Midbrain (tissue), 1 donor: ENCODE measurements at regions not wholly inside any gene's neighbourhood (a gene's known extent, or its start where the extent isn't known, plus 50 kb on each side); places are given as distances from the start of the nearest gene placed in this dataset.
A peak's percentile ranks its signal among the peaks of the same experiment; 100 is the strongest.

ENCODE experiments used
- DNase-seq: peaks from one replicate; lab custom pipeline; 2025; lab: John Stamatoyannopoulos, UW

DNA sequence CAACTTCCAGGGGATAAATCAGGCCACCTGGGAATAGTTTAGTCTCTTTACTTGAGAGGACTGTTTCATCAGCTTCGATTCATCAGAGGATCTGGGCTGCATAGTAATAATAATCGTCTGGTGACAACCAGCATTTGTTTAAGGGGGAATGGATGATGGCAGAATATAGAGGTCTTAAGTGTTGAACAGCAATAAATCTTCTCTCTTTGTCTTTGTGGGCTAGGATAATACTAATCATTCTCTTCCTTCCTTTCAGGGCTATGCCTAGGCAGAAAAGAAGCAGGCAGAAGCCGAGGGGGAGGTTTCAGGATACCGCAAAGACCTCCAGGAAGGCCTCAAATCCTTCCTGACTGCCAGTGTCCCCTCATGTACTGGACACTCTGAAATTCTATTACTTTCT lies 150.4 kb upstream of the GAREM1 start:
- DNase-seq: no peak

DNA sequence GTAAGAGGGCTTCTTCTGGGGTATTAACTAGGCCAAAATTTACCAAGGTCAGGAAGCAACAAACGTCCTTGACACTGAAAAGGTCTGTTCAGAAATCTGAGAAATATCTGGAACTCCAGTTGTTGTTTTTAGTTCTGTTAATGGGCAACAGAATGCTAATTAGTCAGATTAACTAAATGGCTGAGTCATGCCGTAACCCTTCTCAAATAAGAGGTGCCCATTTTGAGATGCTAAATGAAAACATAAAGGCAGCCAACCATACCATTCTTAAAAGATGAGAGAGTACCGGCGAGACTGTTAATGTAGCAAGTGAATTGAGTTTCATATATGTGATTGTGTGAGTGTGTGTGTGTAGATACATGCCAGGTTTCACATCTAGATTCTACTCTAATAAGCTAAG lies 147.9 kb upstream of the GAREM1 start:
- no peak for DNase-seq

DNA sequence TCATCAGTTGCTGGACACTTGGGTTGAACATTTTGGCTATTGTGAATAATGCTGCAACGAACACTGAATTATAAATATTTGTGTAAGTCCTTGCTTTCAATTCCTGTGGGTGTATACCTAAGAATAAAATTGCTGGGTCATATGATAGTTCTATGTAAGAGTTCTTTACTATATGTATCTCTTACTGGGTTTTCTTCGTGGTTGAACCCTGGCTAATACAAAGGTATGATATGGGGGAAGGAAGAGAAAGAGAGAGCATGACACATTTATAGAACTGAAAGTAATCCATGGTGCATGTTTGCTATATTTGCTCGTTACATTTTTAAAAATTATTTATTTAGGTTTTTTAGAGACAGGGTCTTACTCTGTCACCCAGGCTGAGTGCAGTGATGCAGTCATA lies 143.1 kb upstream of the GAREM1 start:
- DNase-seq: no peak

DNA sequence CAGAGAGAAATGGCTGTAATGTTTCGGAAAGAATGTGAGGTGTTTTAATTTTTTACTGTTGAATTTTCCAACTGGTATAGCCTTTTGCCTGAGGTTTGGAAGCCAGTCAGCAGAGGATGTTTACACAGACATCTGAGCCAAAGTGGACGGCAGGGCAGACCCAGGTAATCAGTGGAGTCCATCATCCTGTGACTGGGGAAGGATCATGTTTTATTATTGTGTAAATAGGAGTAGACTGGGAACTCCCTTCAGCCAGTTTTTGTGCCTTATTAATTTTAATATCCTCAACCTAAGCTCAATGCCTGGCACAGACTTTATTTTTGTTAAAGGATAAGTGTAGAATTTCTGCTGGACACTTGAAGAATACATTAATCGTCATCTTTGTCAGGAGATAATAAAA lies 142.0 kb upstream of the GAREM1 start:
- DNase-seq: no peak

DNA sequence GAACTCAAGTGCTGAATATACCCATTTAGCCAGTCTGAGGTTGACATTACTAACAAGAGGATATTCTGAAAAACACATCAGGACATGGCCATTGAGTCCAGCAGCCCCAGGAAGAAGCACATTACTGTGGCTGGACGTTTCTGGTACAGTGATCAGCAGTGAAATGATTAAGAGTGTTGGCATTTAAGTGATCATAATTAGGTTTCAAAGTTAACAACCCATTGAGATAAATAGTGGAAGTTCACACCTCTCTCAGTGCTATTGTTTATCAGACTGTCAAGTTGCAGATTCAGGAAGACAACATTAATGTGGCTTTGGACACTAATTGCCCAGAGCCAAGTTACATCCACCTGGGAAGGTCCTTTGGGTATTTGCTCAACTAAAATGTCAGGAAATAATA lies 139.5 kb upstream of the GAREM1 start:
- DNase-seq: no peak

DNA sequence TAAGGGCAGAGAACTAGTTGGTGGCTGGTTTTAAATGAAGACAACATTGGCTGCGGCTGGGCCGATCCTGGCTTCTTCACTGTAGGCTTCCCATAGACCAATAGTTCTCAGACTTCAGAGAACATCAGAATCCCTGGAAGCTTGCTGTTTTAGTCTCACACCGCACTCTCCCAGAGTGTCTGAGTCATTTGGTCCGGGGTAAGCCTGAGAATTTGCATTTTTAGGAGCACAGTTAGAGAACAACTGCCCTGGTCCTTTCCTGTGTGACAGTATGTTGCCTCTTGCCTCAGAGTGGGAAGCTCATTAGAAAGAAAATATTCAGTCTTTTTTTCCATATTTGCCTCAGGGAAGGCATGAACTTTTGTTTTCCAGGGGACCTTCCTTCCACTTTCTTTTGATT lies 137.1 kb upstream of the GAREM1 start:
- DNase-seq: no peak

DNA sequence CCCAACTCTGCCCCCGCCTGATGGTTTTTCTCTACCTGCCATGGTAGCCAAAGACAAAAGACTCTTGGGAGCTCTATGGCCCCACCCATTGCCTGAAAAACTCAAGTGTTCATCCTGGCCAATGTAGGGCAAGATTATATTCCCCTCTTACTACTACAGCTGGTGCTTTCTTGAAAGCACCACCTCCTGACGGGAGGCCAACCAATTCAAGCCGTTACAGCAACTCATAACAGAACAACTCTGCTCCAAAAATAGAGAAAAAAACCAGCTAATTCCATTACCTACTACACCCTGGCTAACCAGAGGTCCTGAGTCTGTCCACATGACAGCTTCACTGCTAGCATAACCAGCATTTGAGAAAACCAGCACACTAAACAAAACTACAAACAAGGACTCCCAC lies 127.5 kb upstream of the GAREM1 start:
- no peak for DNase-seq

DNA sequence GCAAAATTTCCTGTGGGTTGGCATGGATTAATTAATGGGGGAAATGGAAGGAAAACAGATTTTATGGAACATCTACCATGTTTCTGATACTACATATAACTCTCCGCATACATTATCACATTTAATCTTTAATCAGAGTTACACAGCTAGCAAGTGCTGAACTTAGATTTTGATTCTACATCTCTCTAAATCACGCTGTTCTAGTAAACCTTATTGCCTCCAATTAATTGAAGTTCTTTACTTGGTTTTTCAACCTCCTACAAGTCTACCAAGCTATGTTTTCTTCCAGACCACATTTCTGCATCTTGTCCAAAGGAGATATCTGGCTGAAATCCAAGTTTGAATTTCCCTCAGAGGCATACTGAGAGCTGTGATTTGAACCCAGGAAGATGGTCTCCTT lies 125.8 kb upstream of the GAREM1 start:
- no peak for DNase-seq

DNA sequence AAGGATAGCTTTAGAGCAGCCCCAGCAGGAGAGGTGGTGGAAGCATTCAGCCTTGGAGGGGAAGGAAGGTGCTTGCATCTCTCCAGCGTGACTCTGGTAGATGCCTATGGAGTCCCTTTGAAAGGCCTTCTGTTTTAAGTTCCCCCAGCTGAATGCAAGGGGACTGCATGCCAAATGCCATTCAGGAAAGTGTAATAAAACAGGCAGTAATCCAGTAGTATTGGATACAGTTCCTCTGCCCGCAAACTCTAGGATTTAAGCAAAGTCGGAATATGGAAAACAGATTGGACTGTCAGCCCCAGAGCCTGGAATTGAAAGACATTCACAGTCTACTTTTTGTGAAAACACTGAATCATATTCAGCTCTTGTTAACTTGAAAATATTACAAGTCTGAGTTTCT lies 125.2 kb upstream of the GAREM1 start:
- no peak for DNase-seq

DNA sequence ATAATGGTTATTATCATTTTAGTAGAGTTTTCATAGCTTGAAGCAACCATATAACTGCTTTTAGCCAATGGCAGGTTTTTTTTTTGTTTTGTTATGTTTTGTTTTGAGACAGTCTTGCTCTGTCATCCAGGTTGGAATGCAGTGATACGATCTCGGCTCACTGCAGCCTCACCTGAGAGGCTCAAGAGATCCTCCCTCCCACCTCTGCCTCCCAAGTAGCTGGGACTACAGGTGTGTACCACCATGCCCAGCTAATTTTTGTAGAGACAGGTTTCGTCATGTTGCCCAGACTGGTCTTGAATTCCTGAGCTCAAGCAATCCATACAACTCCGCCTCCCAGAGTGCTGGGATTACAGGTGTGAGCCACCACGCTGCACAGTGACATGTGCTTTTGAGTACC lies 117.5 kb upstream of the GAREM1 start:
- no peak for DNase-seq

DNA sequence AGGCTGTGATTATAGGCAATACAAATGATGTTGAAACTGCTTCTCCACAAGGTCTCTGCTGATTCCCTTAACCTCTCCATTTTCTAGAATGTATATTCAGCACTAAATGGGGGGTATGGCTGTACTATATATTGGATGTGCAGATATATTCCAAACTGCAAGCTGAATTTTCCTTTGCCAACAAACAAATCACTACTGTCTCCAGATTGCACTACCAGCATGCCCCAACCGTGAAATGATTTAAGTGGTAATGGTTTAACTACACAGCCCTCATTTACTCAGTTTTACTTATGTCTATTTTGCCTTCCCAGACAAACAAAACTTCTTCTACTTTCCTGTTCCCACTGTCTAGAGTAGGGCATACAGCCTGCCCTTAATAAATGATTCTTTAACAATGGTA lies 112.7 kb upstream of the GAREM1 start:
- DNase-seq: no peak

DNA sequence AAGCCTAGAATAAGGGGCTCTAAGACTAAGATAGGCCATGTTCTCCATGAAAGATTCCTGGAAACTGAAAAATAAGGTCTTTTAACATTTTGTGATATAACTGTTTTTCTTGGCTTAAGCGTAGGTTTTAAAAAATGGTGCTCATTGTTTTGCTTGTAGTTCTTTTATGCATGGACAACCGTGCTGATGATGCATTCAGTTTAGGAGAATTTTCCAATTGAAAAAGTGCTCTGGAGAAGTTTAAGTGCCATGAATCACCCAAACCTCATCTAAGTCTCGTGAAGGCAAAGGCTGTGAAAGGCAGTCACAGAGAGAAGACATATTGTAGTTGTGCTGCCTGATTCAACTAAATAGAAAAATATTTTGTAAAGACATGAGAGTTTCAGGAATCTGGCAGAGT lies 111.8 kb upstream of the GAREM1 start:
- DNase-seq: no peak

DNA sequence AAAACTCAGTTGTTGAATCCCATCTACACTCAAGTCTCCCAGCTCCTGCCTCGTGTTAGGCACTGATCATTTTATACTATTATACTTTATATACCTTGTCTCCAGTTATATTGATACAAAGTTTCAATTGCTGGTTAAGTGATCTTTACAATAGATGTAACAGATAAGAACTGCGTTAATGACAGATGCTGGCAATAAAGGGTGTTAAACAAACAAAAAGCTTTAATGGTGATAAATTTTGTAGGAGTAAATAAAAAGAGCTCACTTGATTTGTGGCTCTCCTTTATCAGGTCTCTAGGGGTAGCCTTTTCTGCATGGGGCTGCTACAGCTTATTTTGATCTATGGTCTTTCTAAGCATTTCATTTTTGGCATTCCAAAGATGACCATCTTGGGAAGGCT lies 106.9 kb upstream of the GAREM1 start:
- no peak for DNase-seq

DNA sequence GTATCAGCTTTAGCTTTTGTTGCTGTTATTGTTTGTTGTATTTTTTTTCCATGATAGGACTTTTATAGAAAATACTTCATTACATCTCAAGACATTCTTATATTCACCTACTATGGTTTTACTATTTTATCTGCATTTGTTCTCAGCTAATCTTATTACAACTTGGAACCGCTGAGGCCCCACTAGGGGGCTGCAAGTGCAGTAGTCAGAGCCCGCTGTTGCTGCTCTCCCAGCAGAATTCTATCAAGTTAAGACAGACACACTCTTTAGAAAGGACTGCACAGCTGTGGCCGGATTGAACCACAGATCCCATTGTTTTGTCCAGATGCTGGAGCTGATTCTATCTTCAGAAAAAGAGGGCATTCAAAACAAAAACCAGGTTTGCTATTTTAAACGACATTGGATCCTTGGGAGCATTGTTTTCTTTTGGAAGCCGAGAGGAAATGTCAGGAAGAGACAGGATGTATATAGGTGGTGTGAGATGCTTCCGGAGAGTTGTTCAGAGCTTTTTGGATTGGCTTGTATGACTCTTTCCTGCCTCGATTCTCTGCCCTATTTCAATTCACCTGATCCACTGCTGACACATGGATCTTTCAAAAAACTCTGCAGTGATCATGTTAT lies 105.7 kb upstream of the GAREM1 start:
- peak; percentile 65 for DNase-seq

DNA sequence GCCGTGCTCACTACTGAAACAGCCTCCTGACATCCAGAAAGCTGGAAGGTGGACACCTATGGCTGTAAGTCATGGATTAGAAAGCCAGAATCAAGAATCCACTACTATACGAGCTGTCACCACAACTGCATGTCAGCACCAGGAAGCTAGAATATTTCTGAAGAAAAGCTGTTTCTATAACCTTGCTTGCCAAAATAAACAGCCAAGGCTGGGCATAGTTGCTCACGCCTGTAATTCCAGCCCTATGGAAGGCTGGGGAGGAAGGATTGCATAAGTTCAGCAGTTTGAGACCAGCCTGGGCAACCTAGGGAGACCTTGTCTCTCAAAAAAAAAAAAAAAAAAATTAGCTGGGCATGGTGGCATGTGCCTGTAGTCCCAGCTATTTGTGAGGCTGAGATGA lies 96.3 kb upstream of the GAREM1 start:
- no peak for DNase-seq

DNA sequence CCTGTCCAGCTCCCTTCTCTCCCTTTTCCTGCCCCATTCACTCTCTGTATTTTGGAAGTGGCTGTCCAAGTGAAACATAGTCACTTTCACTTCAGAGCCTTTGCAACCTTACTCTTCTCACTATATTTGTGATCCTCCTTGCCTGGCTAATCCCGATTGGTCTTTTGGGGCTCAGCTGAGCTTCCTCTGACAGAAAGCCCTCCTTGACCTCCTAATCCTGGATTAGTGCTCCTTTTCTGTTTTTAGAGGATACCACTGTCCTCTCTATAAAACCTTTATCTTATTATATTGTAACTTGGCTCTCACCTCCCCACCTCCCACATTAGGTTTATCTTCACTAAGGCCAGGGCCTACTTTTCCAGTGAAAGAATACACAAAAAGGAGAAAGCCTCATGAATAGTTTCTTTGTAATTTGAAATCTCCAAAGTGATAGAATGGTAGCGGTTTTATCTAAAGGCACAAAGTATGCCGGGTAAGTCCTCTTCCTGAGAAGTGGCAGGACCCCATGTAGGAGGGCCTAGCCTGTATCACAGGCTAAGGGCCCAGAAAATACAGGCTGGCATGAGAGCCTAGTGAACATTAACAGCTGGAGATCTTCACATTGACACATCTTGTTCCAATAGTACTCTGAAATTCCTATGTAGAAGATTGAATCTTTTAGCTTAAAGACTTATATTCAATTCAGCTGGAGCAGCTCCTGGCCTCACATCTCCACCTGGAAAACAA lies 83.1 kb upstream of the GAREM1 start:
- no peak for DNase-seq

DNA sequence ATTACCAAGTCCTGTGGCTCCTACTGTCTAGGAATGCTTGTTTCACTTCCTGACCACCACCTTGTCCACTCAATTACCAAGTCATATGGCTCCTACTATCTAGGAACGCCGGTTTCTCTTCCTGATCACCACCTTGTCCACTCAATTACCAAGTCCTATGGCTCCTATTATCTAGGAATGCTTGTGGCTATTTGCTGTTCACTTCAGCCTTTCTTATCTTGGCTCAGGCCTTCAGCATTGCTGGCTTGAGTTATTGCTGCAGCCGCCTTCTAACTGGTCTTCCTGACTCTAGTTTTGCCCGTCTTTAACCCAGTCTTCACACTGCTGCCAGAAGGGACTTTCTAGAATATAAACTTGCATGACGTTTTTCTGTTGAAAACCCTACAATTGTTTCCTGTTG lies 82.5 kb upstream of the GAREM1 start:
- DNase-seq: no peak

DNA sequence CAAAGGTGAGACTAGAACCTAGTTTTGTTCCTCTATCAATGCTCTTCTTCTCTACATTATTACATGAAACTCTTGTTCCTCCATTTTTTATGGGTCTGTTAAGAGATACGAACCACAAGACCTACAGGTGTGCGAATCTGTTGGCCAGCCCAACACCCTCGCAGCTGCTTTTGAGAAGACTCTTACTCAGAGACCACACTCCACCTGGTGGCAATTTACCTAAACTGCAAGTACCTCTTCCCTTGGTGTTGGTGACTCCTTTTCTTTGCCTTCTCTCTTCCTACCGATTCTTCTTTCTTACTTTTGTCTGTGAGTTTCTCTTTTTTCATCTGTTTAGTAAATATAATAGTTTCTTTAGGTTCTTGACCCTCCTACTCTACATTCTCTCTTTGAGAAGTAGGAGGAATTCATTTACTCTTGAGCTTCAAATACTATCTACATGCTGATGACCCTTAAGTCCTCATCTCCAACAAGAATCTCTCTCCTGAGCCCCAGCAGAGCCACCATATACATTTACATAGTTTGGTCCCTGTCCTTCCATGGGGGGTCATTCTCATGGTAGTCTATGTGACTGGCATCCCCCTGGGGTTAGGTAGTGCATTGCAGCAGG lies 81.8 kb upstream of the GAREM1 start:
- DNase-seq: peak; percentile 62

DNA sequence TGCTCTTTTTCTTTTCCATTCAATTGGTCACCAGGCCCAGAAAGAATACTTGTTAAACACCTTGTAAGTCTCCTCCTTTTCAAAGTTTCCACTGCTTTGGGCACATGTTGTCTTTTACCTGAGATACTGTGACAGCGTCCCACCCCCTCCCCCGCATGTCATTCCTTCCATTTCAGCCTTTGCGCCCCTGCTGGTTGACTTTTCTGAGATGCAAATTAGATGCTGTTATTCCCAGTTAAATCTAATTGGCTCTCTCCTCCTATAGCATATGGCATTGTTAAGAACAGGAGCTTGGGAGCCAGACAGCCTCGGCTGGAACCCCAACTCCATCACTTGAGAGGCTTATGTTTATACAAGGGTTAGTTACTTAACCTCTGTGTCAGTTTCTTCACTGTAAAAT lies 80.3 kb upstream of the GAREM1 start:
- DNase-seq: no peak

DNA sequence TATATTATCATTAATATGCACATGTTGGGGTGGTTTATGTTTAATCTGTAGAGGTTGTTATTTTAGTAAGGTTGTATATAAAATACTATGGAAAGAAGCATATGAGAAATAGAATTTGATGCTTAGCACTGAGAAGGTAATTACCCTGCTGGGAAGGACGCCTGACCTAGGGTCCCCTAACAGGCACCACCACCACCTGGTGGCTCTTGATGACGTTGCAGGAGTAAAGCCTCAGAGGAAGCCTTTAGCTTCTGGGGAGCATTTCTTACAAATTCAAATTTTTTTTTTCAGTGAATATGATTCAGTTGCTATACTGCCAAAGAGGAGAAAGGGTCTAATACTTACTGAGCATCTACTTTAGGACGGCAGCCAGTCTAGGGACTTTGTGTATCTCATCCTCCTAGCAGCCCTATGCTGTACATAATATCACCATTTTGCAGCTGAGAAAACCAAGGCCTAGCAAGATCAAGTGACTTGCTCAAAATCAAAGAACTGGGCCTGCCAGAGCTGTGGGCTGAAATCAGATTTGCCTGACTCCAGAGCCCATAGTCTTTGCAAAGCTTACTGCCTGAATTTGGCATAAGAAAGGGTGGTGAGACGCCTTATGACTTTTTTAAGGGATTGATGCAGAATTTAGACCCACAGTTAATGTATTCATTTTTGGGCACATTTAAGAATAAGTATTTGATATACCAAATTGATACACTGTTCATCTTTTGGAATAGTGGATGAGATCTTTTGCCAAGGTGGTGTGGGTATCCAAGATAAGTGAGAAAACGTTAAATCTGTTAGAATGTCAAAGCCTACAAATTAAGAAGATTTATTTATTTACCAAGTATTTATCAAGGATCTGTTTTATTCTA lies 78.8 kb upstream of the GAREM1 start:
- peak; percentile 49 for DNase-seq

DNA sequence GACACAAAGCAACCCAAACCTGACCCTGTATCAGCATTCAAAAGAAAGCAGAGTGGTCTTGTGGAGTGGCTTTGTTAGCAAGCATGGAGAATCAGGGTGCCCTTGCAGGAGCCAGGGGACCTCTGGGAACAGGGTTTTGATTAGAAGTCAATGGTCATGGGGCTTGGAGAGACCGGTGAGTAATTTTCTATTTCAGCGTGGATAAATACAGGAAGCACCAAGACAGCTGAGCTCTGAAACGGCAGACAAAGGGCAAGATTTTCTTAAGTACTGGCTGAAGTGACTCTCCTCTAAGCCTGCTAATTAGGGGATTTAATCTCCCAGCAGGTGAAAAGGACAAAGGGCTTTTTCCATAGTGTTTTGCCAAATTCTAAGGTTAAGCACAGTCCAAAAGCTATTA lies 78.0 kb upstream of the GAREM1 start:
- no peak for DNase-seq

DNA sequence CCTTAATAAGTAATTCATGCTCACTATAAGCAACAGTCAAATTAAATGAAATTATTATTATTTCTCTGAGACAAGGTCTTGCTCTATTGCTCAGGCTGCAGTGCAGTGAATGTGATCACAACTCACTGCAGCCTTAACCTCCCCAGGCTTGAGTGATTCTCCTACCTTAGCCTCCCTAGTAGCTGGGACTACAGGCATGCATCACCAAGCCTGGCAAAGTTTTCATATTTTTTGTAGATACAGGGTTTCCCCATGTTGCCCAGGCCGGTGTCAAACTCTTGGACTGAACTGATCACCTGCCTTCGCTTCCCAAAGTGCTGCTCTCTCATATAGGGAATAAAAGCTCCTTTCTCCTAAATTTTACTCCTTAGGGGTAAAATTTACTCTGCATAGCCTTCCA lies 74.9 kb upstream of the GAREM1 start:
- no peak for DNase-seq

DNA sequence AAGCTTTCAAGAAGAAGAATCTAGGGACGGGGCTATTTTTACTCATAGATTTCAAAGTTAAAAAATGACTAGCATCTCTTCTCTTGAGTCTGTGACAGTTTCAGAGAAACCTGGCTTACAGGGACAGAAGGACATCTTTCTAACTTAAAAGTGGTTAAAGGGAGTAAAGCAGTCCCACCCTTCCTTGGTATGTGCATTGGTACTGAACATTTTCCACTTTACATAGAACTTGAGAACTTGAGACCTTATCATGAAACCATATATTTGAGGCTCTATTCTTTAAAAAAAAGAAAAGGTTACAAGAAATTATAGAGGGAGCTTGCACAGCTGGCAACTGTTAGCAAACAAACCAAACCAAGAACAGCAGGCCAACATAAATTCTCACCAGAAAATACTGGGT lies 73.4 kb upstream of the GAREM1 start:
- no peak for DNase-seq
